ENCODE measurements at regions not wholly inside any gene's neighbourhood (a gene's known extent, or its start where the extent isn't known, plus 50 kb on each side); places are given as distances from the start of the nearest gene placed in this dataset.

GRCh38 chr13:90568165-90568564 lies 779.3 kb upstream of the MIR17HG start:
- no peak for TF ChIP-seq CTCF (IDR thresholded peaks at IDR 0.05)
- TF ChIP-seq POLR2A (IDR thresholded peaks at IDR 0.05): no peak
